GM12875 (cell line): ENCODE measurements at regions not wholly inside any gene's neighbourhood (a gene's known extent, or its start where the extent isn't known, plus 50 kb on each side); places are given as distances from the start of the nearest gene placed in this dataset.

Source experiments
- H3K4me3 ChIP-seq: one replicate; pipeline ENCODE4 v1.5.1; 2011; ENCODE audit warnings: low read depth, low read length, control low read depth
- TF ChIP-seq, protein P1 (sequence below): IDR thresholded peaks from 2 replicates; pipeline ENCODE4 v1.5.1; 2011; ENCODE audit warnings: low read depth, mild to moderate bottlenecking, control low read depth, inconsistent platforms, low read length, moderate library complexity, borderline replicate concordance; ENCODE audit not compliant: insufficient read depth

DNA sequence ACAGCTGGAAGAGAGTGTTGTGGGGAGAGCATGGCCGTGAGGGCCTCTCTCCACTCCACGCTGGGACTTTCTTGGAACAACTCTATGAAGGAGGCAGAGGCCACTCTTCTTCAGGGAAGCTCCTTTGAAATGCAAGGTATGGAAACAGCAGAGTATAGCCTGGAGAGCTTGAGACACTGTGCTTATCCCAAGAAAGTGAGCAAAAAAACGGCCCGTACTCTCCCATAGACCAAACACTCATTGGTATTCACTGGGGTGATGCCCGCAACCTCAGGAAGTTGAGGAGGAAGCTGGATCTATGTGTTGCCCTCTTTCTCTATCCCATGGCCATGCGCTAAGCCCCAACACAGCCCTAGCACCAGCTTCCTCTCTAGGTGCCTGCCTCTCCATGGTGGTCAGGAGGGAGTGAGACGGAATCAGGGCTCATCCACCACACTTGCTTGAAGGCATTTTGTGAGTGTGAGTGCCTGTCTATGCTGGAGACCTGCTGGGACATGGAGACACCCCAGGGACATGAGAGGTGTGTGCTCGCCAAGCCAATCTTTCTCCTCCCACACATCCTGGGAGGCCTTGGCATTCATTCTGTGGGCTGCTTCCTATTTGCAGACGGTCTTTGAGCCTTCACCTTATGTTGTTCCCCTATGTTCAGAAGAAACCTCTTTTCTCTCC lies 616.6 kb downstream of the IRX1 start:
- no peak overlapping the region for H3K4me3 ChIP-seq
- TF ChIP-seq, protein P1, sequence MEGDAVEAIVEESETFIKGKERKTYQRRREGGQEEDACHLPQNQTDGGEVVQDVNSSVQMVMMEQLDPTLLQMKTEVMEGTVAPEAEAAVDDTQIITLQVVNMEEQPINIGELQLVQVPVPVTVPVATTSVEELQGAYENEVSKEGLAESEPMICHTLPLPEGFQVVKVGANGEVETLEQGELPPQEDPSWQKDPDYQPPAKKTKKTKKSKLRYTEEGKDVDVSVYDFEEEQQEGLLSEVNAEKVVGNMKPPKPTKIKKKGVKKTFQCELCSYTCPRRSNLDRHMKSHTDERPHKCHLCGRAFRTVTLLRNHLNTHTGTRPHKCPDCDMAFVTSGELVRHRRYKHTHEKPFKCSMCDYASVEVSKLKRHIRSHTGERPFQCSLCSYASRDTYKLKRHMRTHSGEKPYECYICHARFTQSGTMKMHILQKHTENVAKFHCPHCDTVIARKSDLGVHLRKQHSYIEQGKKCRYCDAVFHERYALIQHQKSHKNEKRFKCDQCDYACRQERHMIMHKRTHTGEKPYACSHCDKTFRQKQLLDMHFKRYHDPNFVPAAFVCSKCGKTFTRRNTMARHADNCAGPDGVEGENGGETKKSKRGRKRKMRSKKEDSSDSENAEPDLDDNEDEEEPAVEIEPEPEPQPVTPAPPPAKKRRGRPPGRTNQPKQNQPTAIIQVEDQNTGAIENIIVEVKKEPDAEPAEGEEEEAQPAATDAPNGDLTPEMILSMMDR: no peak

DNA sequence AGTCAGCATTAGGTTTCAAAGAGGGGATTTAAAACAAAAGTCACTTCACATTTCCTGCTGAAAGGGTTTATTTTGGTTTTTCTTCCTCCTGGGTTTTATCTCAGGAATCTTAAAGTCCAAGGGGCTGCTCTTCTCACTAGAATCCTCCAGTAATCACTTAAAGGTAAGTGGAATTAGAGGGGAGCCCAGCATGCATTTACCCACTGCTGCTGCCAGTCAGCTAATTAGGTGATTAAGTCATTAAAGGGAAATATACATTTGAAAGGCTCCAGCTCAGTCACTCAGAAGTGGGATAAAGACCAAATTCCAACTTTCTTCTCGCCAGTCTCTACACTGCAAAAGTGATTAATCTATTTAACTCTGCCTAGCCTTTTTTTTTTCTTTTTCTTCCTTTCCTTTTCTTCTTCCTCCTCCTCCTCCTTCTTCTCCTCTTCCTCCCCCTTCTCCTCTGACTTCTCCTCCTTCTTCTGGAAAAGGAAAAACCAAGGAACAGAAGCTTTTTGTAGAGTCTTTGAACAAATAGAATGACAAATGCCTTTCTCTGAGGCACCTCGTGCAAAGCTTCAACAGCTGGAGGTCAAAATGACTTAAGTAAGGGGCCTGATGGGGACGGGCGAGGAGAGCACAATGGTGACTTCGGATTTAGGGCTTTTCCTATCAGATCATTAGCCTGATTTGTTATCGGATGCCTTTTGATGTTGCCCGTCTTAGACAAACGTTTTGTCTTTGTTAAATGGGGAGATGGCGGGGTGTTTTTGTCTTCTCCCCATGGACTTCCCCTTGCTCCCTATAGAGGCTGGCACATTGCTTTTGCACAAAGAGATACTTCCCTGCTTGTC lies 617.6 kb downstream of the IRX1 start:
- no peak overlapping the region for H3K4me3 ChIP-seq
- TF ChIP-seq, protein P1: no peak

DNA sequence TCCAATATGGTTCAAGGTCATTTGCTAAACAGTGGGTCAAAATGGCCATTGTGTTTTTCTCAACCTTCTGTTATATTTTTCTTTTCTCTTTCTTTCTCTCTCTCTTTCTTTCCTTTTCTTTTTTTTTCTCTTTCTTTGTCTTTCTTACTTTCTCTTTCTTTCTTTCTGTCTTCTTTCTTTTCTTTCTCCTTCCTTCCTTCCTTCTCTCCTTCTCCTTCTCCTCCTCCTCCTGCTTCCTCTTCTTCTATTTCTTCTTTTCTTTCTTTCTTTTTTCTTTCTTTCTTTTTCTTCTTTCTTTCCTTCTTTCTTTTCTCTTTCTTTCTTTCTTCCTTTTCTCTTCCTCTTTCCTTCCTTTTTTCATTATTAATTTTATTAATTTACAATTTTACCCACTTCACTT lies 619.5 kb downstream of the IRX1 start:
- TF ChIP-seq, protein P1: no peak
- no peak overlapping the region for H3K4me3 ChIP-seq

DNA sequence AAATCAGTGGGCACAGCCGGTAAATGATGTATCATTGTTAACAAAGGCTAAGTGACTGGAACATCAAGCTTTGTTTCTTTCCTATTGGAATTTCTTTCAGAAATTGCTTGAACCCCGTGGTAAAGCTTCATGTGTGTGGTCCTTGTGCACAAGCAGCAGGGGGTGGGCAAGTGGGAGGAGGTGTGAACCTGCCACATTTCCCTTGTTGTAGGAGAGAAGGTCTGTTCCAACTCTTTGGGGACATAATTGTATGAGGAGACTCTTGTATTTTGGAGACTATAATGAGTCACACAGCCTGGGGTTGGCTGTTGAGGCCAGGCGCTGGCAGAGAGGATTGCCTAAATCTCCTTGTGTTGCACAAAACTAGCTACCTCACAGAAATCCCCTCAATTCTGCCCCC lies 620.5 kb downstream of the IRX1 start:
- TF ChIP-seq, protein P1: no peak

DNA sequence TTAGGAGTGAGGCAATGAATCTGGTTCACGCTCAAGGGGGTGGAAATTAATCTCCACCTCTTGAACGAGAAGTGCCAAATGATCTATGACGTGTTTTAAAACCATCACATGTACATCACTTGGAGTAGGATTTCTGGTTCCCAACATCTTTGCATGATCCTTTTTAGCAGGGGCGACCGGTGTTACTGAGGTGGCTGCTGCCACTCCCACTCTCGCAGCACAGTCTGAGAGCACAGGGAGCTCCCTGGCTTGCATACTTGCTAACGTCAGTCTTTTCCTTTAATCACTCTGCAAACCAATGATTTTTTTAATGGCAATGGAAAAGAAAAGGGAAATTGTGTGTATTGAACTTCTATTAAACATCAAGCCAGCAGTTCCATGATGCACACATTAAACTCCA lies 624.4 kb downstream of the IRX1 start:
- TF ChIP-seq, protein P1: no peak
- no peak overlapping the region for H3K4me3 ChIP-seq

More for the DNA sequence above, 620.5 kb downstream of the IRX1 start:
- H3K4me3 ChIP-seq: no peak overlapping the region

DNA sequence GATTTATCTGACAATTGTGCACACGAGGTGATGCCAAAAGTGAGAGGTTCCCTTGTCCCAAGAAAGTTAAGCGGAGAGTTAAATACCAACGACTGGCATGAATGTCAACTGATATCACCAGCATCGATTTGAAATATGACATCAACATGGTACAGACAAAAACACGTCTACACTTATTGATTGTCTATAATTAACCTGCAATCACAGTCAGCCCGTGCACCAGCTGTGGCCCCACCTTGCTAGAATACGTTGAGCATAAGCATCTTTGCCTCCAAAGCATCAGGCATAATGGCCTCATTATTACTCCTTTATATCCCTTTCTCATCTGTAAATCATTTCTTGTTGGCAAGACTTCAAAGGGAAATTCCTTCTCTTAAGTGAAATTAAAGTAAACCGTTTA lies 625.4 kb downstream of the IRX1 start:
- no peak overlapping the region for H3K4me3 ChIP-seq
- TF ChIP-seq, protein P1: no peak

DNA sequence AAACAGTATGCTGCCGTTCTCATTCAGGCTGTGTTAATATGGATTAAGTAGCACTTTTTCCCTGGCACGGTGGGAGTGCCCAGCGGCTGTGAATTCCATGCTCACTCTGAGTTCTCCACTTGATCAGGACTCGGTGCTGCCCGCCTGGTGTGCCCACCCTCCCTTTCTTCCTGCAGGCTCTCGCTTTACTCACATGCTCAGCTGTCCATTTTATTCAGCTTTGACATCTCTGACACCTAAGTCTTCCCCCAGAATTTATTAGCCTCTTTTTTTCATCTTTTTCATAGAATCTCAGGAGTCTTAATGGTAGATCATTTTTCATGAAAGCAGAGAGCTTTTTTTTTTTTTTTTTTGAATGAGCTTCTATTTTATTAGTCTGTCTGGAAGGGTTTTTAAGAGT lies 626.5 kb downstream of the IRX1 start:
- H3K4me3 ChIP-seq: no peak overlapping the region
- TF ChIP-seq, protein P1: no peak
